ENCODE measurements at regions not wholly inside any gene's neighbourhood (a gene's known extent, or its start where the extent isn't known, plus 50 kb on each side); places are given as distances from the start of the nearest gene placed in this dataset.

DNA sequence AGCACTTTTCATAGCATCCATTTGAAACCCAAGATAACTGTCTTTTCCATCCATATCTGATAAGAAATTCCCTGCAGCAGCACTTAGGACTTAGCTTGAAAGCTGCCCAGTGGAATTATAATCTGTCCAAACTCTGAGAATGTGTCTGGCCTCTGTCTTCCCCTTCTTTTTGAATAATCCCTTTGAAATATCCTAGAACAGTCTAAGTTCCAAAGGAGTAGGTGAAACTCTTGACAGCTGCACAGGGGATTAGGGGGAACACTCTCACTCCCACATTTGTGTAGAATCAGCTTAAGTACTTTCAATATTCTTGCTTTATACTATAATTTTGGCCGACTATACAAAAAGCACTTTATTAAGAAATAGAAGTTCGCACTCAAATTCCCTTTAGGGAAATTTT, 157.7 kb downstream of the PAPSS1 start:
- peaks cover 16% of the 10 kb centered on the region for H3K27me3 Mint-ChIP-seq
- ATAC-seq, result no peak

DNA sequence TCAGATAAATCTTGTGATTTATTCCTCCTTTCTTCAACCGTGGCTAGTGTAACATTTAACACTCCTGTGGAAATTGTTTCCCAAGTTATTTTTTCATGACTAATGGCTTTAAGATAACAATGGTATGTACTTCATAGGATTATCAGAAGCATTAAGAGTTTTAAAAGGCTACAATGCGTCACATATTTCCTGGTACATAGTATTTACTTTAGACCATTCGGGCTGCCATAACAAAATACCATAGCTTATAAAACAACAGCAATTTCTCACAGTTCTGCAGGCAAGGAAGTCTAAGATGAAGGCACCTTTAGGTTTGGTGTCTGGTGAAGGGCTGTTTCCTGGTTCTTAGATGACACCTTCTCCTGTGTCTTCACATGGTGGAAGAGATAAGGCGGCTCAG, 158.6 kb downstream of the PAPSS1 start:
- Mint-ChIP-seq H3K4me1 (no peaks in the 10 kb centered on the region), H3K36me3 (ENCODE audit: low read depth) (no peaks in the 10 kb centered on the region), H3K27ac (no peak overlapping the region), H3K4me3 (no peak overlapping the region), H3K27me3 (peaks cover 16% of the 10 kb centered on the region)
- ATAC-seq (no peak), DNase-seq (no peak)
- H3K9me3 ChIP-seq (ENCODE audit: control insufficient read depth, low read length, poor library complexity, severe bottlenecking), result no peaks in the 10 kb centered on the region

More for the DNA sequence above, 157.7 kb downstream of the PAPSS1 start:
- H3K36me3 Mint-ChIP-seq (ENCODE audit: low read depth), result no peaks in the 10 kb centered on the region
- H3K27ac Mint-ChIP-seq, result no peak overlapping the region
- DNase-seq, result no peak
- H3K9me3 ChIP-seq (ENCODE audit: control insufficient read depth, low read length, poor library complexity, severe bottlenecking), result no peaks in the 10 kb centered on the region
- H3K4me3 Mint-ChIP-seq, result no peak overlapping the region
- H3K4me1 Mint-ChIP-seq, result no peaks in the 10 kb centered on the region

DNA sequence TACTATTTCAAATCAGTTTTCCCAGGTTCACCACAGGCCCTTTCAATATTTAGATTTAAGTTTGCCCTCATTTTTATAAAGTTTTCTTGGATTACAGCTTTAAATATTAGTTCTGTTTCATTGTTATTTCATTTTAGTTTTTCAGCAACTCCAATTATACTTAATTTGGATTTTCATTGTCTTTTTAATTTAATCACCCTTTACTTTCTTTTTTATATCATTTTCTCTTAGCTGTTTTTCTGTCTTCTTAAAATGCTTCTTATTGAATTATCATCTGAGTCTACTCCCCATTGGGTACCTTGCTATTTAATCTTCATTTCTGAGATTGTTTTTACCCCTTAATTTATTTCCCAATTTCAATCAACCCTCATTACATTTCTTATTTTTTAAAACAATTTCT, 160.4 kb downstream of the PAPSS1 start:
- Mint-ChIP-seq H3K4me3 (no peak overlapping the region), H3K36me3 (ENCODE audit: low read depth) (no peaks in the 10 kb centered on the region), H3K27me3 (peaks cover 16% of the 10 kb centered on the region), H3K4me1 (no peaks in the 10 kb centered on the region), H3K27ac (no peak overlapping the region)
- ATAC-seq, result no peak
- DNase-seq, result no peak
- H3K9me3 ChIP-seq (ENCODE audit: control insufficient read depth, low read length, poor library complexity, severe bottlenecking), result no peaks in the 10 kb centered on the region

DNA sequence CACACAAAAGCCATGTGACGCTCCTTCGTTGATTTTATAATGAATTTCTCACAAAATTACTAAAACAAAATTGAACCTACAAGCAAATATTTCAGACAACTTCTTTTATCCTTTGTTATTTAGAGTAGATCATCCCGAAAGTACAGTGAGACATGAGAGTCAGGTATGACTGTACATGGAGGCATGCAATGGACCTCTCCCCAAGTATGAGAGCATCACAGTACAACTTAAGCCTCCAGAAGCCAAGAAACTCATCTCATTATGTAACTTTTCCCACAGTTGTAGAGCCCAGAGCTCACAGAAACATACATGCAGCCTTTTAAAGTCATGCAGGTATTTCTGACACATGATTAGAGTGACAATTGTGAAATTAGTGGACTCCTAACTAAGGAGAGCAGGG, 167.7 kb downstream of the PAPSS1 start:
- no peaks in the 10 kb centered on the region for H3K9me3 ChIP-seq (ENCODE audit: control insufficient read depth, low read length, poor library complexity, severe bottlenecking)
- DNase-seq (no peak), ATAC-seq (no peak)
- Mint-ChIP-seq H3K36me3 (ENCODE audit: low read depth) (no peaks in the 10 kb centered on the region), H3K27ac (no peak overlapping the region), H3K4me1 (peaks cover 3% of the 10 kb centered on the region), H3K4me3 (no peak overlapping the region), H3K27me3 (no peaks in the 10 kb centered on the region)

DNA sequence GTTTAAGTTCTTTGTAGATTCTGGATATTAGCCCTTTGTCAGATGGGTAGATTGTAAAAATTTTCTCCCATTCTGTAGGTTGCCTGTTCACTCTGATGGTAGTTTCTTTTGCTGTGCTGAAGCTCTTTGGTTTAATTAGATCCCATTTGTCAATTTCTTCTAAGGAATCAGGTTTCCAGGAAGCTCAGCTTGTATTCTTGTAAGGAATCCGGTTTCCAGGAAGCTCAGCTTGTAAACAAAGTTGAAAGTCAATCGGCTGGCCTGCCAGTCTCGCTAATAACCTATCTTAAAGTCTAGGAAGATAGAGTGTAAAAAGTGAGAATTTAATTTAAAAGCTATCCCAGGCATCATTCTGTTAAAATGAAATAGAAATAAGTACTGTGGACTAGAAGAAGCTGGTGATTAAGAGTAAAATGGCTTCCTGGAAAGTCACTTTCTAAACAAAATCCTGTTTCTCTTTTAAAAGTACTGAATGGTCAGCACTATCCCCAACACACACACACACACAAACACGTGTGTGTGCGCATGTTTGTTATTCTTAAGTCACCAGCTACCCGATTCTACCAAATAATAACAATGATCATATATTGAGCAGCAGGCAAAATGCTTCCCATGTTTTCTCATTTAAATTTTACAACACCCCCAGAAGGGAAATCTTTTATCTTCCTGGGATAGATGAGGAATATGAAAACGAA, 171.7 kb downstream of the PAPSS1 start:
- ATAC-seq (no peak), DNase-seq (no peak)
- Mint-ChIP-seq H3K27ac (no peak overlapping the region), H3K36me3 (ENCODE audit: low read depth) (no peaks in the 10 kb centered on the region), H3K27me3 (no peaks in the 10 kb centered on the region), H3K4me1 (peaks cover 3% of the 10 kb centered on the region), H3K4me3 (no peak overlapping the region)
- no peaks in the 10 kb centered on the region for H3K9me3 ChIP-seq (ENCODE audit: control insufficient read depth, low read length, poor library complexity, severe bottlenecking)

DNA sequence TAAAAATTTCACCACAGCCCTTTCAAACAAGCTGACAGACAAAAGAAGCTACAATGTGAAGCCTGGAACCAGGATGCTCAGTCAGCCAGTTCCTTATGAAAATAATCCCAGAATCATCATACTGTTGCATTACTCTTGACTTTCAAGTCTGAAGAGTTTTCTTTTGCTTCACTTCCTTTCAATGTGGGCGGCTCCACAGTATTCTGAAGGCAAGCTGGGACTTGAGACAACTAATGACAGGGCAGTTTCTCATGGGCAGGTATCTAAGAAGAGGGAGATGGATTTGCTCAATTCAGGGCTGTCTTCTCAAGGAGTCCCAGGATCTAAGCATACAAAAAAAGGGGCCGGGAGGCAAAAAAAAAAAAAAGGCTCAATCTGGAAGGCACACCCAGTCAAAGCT, 173.4 kb downstream of the PAPSS1 start:
- ATAC-seq, result no peak
- DNase-seq, result no peak
- no peaks in the 10 kb centered on the region for H3K4me1 Mint-ChIP-seq
- H3K4me3 Mint-ChIP-seq, result no peak overlapping the region
- H3K36me3 Mint-ChIP-seq (ENCODE audit: low read depth), result peaks cover under 1% of the 10 kb centered on the region
- peaks cover 2% of the 10 kb centered on the region for H3K27me3 Mint-ChIP-seq
- H3K9me3 ChIP-seq (ENCODE audit: control insufficient read depth, low read length, poor library complexity, severe bottlenecking), result no peaks in the 10 kb centered on the region
- H3K27ac Mint-ChIP-seq, result no peak overlapping the region

DNA sequence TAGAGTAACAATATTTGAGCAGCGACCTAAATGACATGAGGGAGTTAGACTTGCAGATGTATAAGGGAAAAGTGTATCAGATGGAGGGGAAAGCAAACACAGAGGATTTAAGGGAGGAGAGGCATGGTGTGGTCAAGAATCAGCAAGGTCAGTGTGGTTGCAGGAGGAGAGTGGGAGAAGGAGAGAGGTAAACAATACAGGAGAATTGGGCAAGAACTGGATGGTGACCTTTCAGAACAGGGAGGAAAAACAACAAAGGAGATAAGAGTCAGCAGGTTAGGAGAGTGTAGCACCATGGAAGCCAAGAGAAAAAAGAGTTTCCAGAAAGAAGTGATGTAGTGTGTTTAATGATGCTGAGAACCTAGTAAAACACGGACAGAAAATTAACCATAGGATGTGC, 178.5 kb downstream of the PAPSS1 start:
- no peak overlapping the region for H3K4me3 Mint-ChIP-seq
- H3K27me3 Mint-ChIP-seq, result peaks cover 14% of the 10 kb centered on the region
- ATAC-seq (no peak), DNase-seq (no peak)
- no peak overlapping the region for H3K27ac Mint-ChIP-seq
- no peaks in the 10 kb centered on the region for H3K4me1 Mint-ChIP-seq
- H3K36me3 Mint-ChIP-seq (ENCODE audit: low read depth), result peaks cover 4% of the 10 kb centered on the region
- H3K9me3 ChIP-seq (ENCODE audit: control insufficient read depth, low read length, poor library complexity, severe bottlenecking), result no peaks in the 10 kb centered on the region

DNA sequence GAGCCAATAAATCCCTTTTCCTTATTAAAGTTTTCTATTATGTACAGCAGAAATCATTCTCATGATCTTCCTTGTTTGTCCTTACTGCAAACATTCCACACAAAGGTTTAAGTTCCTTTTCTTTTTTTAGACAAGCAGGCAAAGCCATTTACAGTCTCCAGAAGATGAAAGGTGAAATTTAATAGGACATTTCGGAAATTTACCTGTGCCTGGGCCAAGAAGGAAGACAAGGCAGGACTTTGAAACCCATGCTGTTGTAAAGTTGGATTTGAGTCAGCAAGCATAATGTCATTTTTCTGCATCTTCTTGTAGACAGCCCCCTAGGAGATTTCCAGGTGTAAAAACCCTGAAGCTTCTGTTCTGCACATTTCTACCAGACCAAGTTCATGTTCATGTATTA, 188.1 kb downstream of the PAPSS1 start:
- Mint-ChIP-seq H3K4me3 (no peak overlapping the region), H3K36me3 (ENCODE audit: low read depth) (no peaks in the 10 kb centered on the region), H3K27ac (no peak overlapping the region), H3K4me1 (no peaks in the 10 kb centered on the region), H3K27me3 (no peaks in the 10 kb centered on the region)
- DNase-seq (no peak), ATAC-seq (no peak)
- H3K9me3 ChIP-seq (ENCODE audit: control insufficient read depth, low read length, poor library complexity, severe bottlenecking), result no peaks in the 10 kb centered on the region

DNA sequence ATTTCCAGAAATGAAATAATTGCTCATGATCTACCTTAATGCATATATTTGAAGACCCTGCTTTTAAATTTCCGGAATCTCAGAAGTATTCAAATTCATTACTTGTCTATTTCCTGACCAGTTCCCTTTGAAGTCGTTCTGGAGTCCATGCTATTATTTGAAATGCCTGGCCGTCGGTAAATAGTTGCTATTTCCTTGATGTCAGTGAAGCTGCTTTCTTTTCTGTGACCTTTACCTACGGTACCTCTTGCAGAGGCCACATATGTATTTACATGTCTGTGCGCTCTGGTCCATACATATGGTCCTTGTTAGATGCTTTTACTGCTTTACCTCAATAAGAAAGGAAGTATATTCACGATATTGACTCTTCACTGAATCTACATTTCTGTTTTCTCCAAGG, 199.7 kb downstream of the PAPSS1 start:
- peaks cover 10% of the 10 kb centered on the region for H3K27me3 Mint-ChIP-seq
- ATAC-seq, result no peak
- no peak overlapping the region for H3K27ac Mint-ChIP-seq
- H3K9me3 ChIP-seq (ENCODE audit: control insufficient read depth, low read length, poor library complexity, severe bottlenecking), result no peaks in the 10 kb centered on the region
- H3K4me1 Mint-ChIP-seq, result no peaks in the 10 kb centered on the region
- no peaks in the 10 kb centered on the region for H3K36me3 Mint-ChIP-seq (ENCODE audit: low read depth)
- no peak for DNase-seq
- no peak overlapping the region for H3K4me3 Mint-ChIP-seq

DNA sequence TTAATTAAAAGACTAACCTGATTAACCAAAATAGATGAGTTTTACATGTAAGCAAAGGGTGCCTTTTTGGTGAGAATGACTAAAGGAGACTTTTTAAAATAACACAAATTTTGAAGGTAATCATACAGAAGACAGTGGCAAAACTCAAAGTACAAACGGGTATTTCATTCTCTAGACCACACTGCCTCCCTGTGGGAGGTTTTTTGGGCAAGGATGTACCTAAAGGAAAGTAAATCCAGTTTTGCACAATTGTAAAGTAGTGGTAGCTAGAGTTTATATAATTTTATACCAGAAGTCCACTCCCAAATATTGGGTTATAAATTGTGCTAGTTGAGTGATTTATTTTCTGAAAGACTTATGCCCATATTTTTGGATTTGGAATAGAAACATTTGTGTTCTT, 201.0 kb downstream of the PAPSS1 start:
- no peak overlapping the region for H3K4me3 Mint-ChIP-seq

DNA sequence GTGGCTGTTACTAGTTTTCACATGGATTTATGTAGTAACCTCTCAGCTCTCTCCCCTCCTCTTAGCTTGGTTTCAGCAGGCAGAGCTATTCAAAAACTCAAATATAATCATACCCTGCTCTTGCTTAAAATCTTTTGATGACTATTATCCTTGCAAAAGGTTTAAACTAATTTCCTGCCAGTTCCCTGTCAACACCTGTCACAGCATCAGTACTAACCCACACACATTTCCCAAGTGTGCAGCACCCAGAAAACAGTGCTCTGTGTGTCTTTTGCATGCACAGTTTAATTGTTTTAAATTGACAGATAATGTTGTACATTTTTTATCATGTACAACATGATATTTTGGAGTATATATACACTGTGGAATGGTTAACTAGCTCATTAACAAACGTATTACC, 202.0 kb downstream of the PAPSS1 start:
- Mint-ChIP-seq H3K27ac (no peak overlapping the region), H3K36me3 (ENCODE audit: low read depth) (no peaks in the 10 kb centered on the region), H3K27me3 (peaks cover 10% of the 10 kb centered on the region), H3K4me3 (no peak overlapping the region), H3K4me1 (no peaks in the 10 kb centered on the region)
- ATAC-seq, result no peak
- no peaks in the 10 kb centered on the region for H3K9me3 ChIP-seq (ENCODE audit: control insufficient read depth, low read length, poor library complexity, severe bottlenecking)
- no peak for DNase-seq

More for the DNA sequence above, 201.0 kb downstream of the PAPSS1 start:
- no peak for ATAC-seq
- no peak overlapping the region for H3K27ac Mint-ChIP-seq
- no peaks in the 10 kb centered on the region for H3K36me3 Mint-ChIP-seq (ENCODE audit: low read depth)
- no peaks in the 10 kb centered on the region for H3K9me3 ChIP-seq (ENCODE audit: control insufficient read depth, low read length, poor library complexity, severe bottlenecking)
- H3K27me3 Mint-ChIP-seq, result peaks cover 10% of the 10 kb centered on the region
- no peak for DNase-seq
- H3K4me1 Mint-ChIP-seq, result no peaks in the 10 kb centered on the region

DNA sequence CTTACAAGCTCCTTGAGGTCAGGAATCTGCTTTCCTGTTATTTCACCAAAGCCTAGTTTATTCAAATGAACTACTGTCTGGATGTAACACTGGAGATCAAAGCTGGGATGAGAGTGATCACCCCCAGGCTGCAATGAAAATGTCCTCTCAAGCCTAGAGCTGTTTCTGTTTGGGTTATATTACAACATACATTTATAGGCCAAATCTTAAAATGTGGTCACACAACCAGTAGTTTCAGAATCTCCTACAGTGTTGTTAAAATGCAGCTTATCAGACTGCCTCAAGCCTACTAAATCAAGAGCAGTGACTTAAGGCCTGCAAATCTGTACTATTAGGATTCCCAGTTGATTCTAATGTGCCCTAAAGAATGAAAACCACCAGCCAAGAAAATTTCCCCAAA, 207.5 kb downstream of the PAPSS1 start:
- no peak overlapping the region for H3K4me3 Mint-ChIP-seq
- ATAC-seq, result no peak
- H3K4me1 Mint-ChIP-seq, result no peaks in the 10 kb centered on the region

DNA sequence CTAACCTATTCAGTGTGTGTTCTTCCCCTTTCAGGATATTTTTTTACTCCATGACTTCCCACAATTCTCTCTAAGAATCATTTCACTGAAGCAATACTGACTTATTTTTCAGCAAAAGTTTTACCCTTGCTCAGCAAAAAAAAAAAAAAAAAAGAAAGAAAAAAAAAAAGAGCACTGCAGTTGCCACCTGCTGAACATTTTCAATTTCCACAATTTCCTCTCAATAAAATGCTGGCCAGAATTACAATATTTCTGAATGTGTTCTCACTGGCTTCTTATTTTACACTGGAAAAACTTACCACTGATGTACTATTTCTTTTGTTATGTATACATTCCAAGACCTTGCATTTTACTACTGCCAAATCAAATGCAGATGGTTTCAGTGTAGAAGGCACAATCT, 210.4 kb downstream of the PAPSS1 start:
- H3K4me3 Mint-ChIP-seq, result no peak overlapping the region
- DNase-seq, result no peak
- no peak overlapping the region for H3K27ac Mint-ChIP-seq
- H3K9me3 ChIP-seq (ENCODE audit: control insufficient read depth, low read length, poor library complexity, severe bottlenecking), result no peaks in the 10 kb centered on the region
- no peaks in the 10 kb centered on the region for H3K4me1 Mint-ChIP-seq
- no peak for ATAC-seq
- no peaks in the 10 kb centered on the region for H3K27me3 Mint-ChIP-seq
- H3K36me3 Mint-ChIP-seq (ENCODE audit: low read depth), result no peaks in the 10 kb centered on the region

More for the DNA sequence above, 207.5 kb downstream of the PAPSS1 start:
- H3K27me3 Mint-ChIP-seq, result peaks cover 2% of the 10 kb centered on the region
- no peak overlapping the region for H3K27ac Mint-ChIP-seq
- DNase-seq, result no peak
- no peaks in the 10 kb centered on the region for H3K36me3 Mint-ChIP-seq (ENCODE audit: low read depth)
- H3K9me3 ChIP-seq (ENCODE audit: control insufficient read depth, low read length, poor library complexity, severe bottlenecking), result no peaks in the 10 kb centered on the region

DNA sequence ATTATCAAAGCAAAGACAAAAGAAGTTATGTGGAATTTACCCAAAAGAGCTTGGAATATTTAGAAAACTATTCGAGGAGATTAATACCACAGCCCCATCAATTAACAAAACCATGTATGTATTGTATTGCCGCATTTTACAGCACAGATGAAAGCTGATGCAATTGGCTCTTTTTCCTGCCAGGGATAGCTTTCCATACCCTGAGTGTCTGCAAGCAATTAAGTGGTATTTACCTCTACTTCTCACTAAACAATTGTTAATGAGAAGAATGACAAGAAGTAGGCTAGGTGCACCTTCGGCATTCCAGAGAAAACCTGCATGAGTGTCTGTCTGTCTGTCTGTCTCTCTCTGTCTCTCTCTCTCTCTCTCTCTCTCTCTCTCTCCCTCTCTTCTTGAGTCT, 219.5 kb downstream of the PAPSS1 start:
- Mint-ChIP-seq H3K27me3 (peaks cover 8% of the 10 kb centered on the region), H3K4me1 (no peaks in the 10 kb centered on the region), H3K36me3 (ENCODE audit: low read depth) (no peaks in the 10 kb centered on the region), H3K4me3 (no peak overlapping the region), H3K27ac (no peak overlapping the region)
- H3K9me3 ChIP-seq (ENCODE audit: control insufficient read depth, low read length, poor library complexity, severe bottlenecking), result peaks cover 4% of the 10 kb centered on the region
- DNase-seq (no peak), ATAC-seq (no peak)
